ENCODE measurements at regions not wholly inside any gene's neighbourhood (a gene's known extent, or its start where the extent isn't known, plus 50 kb on each side); places are given as distances from the start of the nearest gene placed in this dataset.

DNA sequence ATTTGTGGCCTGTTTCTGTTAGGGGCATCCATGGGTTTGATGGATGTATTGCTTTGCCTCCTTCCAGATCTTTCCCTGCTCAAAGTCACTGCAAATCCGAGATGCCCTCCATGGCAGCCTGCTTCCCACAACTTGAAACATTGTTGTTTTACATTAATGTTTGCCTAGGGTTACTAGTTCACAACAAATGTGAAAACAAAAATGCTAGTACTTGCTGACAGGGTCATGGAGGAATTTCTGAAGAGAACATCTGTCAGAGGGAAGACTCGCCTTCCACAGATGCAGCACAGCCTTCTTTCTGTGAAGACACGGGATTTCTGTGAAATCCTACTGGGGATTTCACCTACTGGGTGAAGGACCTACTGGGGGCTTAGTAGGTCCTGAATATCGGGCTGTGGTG, 260.0 kb upstream of the FN1 start:
- no peak overlapping the region for H2AFZ ChIP-seq (ENCODE audit: low read length)
- H3K4me3 ChIP-seq (ENCODE audit: low read length, poor library complexity, severe bottlenecking): no peak overlapping the region
- TF ChIP-seq, protein P1, sequence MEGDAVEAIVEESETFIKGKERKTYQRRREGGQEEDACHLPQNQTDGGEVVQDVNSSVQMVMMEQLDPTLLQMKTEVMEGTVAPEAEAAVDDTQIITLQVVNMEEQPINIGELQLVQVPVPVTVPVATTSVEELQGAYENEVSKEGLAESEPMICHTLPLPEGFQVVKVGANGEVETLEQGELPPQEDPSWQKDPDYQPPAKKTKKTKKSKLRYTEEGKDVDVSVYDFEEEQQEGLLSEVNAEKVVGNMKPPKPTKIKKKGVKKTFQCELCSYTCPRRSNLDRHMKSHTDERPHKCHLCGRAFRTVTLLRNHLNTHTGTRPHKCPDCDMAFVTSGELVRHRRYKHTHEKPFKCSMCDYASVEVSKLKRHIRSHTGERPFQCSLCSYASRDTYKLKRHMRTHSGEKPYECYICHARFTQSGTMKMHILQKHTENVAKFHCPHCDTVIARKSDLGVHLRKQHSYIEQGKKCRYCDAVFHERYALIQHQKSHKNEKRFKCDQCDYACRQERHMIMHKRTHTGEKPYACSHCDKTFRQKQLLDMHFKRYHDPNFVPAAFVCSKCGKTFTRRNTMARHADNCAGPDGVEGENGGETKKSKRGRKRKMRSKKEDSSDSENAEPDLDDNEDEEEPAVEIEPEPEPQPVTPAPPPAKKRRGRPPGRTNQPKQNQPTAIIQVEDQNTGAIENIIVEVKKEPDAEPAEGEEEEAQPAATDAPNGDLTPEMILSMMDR (conservative IDR thresholded peaks at IDR 0.05; ENCODE audit: low read length): no peak
- no peak for TF ChIP-seq EZH2phosphoT487 (IDR thresholded peaks at IDR 0.05; ENCODE audit: borderline replicate concordance)
- H3K4me2 ChIP-seq (ENCODE audit: low read depth, low read length, poor library complexity, severe bottlenecking): no peak overlapping the region
- H3K4me1 ChIP-seq (ENCODE audit: insufficient read depth, low read length, poor library complexity, severe bottlenecking): no peaks in the 10 kb centered on the region
- H3K9me3 ChIP-seq (ENCODE audit: insufficient read depth, low read depth, low read length): no peaks in the 10 kb centered on the region
- no peaks in the 10 kb centered on the region for H3K36me3 ChIP-seq (ENCODE audit: insufficient read depth, low read length)
- no peaks in the 10 kb centered on the region for H3K79me2 ChIP-seq (ENCODE audit: insufficient read depth, low read length)
- no peak overlapping the region for H3K9ac ChIP-seq (ENCODE audit: low read depth, low read length, poor library complexity, severe bottlenecking)
- H3K27me3 ChIP-seq (ENCODE audit: insufficient read depth, low read length, poor library complexity, severe bottlenecking): no peaks in the 10 kb centered on the region
- no peaks in the 10 kb centered on the region for H4K20me1 ChIP-seq (ENCODE audit: insufficient read depth, low read length, poor library complexity, severe bottlenecking)
- H3F3A ChIP-seq (ENCODE audit: low read depth): no peaks in the 10 kb centered on the region
- H3K9me2 ChIP-seq (replicated peaks; ENCODE audit: low read depth, low read length): no peaks in the 10 kb centered on the region

DNA sequence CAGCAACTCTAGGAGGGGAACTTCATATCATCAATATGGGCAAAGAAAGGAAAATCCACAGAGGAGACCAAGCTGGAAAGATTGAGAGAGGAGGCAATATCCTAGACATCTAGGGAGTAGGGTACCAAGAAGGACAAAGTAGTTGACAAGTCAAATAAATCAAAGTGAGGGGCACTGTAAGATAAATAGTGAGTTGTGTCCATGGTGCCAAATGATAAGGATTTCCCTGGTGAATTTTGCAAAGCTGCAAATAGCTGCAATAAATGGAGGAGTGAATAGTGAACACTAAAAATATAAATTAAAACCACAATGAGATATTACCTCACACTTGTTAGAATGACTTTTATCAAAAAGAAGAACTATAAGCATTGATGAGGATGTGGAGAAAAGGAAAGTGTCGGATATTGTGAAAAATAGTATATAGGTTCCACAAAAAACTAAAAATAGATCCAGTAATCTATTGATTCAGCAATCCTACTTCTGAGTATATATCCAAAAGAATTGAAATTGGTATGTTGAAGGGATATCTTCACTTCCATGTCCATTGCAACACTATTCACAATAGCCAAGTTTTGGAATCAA, 258.2 kb upstream of the FN1 start:
- no peaks in the 10 kb centered on the region for H3K9me3 ChIP-seq (ENCODE audit: insufficient read depth, low read depth, low read length)
- no peaks in the 10 kb centered on the region for H4K20me1 ChIP-seq (ENCODE audit: insufficient read depth, low read length, poor library complexity, severe bottlenecking)
- no peak overlapping the region for H2AFZ ChIP-seq (ENCODE audit: low read length)
- H3K27me3 ChIP-seq (ENCODE audit: insufficient read depth, low read length, poor library complexity, severe bottlenecking): no peaks in the 10 kb centered on the region
- no peaks in the 10 kb centered on the region for H3F3A ChIP-seq (ENCODE audit: low read depth)
- TF ChIP-seq, protein P1 (conservative IDR thresholded peaks at IDR 0.05; ENCODE audit: low read length): no peak
- TF ChIP-seq EZH2phosphoT487 (IDR thresholded peaks at IDR 0.05; ENCODE audit: borderline replicate concordance): no peak
- no peak overlapping the region for H3K4me3 ChIP-seq (ENCODE audit: low read length, poor library complexity, severe bottlenecking)
- H3K4me1 ChIP-seq (ENCODE audit: insufficient read depth, low read length, poor library complexity, severe bottlenecking): no peaks in the 10 kb centered on the region
- no peaks in the 10 kb centered on the region for H3K36me3 ChIP-seq (ENCODE audit: insufficient read depth, low read length)
- no peaks in the 10 kb centered on the region for H3K79me2 ChIP-seq (ENCODE audit: insufficient read depth, low read length)
- H3K9ac ChIP-seq (ENCODE audit: low read depth, low read length, poor library complexity, severe bottlenecking): no peak overlapping the region
- H3K4me2 ChIP-seq (ENCODE audit: low read depth, low read length, poor library complexity, severe bottlenecking): no peak overlapping the region
- no peaks in the 10 kb centered on the region for H3K9me2 ChIP-seq (replicated peaks; ENCODE audit: low read depth, low read length)

- no peaks in the 10 kb centered on the region for H3K4me1 ChIP-seq (ENCODE audit: insufficient read depth, low read length, poor library complexity, severe bottlenecking)
- no peaks in the 10 kb centered on the region for H3K9me3 ChIP-seq (ENCODE audit: insufficient read depth, low read depth, low read length)
- H3F3A ChIP-seq (ENCODE audit: low read depth): no peaks in the 10 kb centered on the region
- H4K20me1 ChIP-seq (ENCODE audit: insufficient read depth, low read length, poor library complexity, severe bottlenecking): no peaks in the 10 kb centered on the region
- no peaks in the 10 kb centered on the region for H3K36me3 ChIP-seq (ENCODE audit: insufficient read depth, low read length)
- no peak overlapping the region for H3K4me3 ChIP-seq (ENCODE audit: low read length, poor library complexity, severe bottlenecking)
- no peak overlapping the region for H3K4me2 ChIP-seq (ENCODE audit: low read depth, low read length, poor library complexity, severe bottlenecking)
- H3K9me2 ChIP-seq (replicated peaks; ENCODE audit: low read depth, low read length): no peaks in the 10 kb centered on the region
- no peak overlapping the region for H2AFZ ChIP-seq (ENCODE audit: low read length)
- no peaks in the 10 kb centered on the region for H3K79me2 ChIP-seq (ENCODE audit: insufficient read depth, low read length)
- H3K27me3 ChIP-seq (ENCODE audit: insufficient read depth, low read length, poor library complexity, severe bottlenecking): no peaks in the 10 kb centered on the region
- no peak overlapping the region for H3K9ac ChIP-seq (ENCODE audit: low read depth, low read length, poor library complexity, severe bottlenecking)
- no peak for TF ChIP-seq EZH2phosphoT487 (IDR thresholded peaks at IDR 0.05; ENCODE audit: borderline replicate concordance)
- TF ChIP-seq, protein P1 (conservative IDR thresholded peaks at IDR 0.05; ENCODE audit: low read length): no peak
Observed at GRCh38 chr2:215693193-215693998, 257.5 kb upstream of the FN1 start.
